ENCODE measurements at regions not wholly inside any gene's neighbourhood (a gene's known extent, or its start where the extent isn't known, plus 50 kb on each side); places are given as distances from the start of the nearest gene placed in this dataset.

DNA sequence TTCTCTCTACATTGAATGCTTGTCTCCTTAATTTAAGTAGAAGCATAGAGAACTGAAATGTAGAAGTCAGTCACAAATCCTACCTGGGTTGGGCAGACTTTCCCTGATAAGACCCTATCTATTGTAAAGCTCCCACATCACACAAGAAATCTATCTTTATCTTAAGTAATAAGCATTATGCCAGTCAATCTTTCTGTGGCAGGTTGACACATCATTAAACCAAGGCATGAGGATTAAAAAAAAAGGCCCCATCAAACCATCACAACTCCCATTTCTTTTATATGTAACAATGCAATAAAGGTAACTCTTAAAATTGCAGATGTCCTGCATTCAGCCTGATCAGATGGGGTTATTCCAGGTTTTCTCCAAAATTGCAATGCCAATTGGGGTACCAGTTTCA lies 311.8 kb downstream of the TOX3 start:
- no peak for DNase-seq (ENCODE audit: low read depth, low spot score)

DNA sequence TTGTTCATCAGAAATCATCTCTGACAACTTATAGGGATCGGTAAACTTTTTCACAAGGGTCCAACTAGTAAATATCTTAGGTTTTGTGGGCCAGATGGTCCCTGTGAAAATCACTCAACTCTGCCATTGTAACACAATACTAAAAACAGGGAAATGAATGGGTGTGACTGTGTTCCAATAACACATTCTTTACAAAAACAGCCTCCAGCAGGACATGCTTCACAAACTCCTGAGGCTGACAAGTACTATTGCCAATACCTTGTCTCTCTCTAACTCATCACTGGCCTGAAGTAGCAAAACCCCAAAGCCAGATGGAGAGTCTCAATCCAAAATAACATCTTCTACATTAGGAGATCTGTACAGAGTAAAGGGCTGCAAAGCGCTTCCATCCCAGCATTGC lies 312.3 kb downstream of the TOX3 start:
- no peak for DNase-seq (ENCODE audit: low read depth, low spot score)

DNA sequence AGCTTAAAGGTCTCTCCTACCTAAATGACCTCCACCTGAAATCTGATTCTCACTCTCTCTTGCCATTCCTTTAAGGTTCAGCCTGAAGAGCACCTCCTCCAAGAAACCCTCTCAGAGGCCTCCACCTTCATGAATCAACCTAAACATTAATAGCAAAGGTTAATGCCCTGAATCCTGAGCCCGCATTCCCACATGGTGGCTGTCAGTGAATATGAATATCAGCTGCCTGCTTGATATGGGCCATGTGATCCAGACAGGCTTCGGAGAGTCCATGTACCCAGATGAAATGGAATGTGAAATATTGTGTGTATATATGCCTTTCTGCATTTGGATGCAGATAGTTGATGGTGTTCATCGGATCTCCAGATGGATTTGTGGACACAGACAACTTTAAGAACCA lies 317.5 kb downstream of the TOX3 start:
- DNase-seq (ENCODE audit: low read depth, low spot score): no peak

DNA sequence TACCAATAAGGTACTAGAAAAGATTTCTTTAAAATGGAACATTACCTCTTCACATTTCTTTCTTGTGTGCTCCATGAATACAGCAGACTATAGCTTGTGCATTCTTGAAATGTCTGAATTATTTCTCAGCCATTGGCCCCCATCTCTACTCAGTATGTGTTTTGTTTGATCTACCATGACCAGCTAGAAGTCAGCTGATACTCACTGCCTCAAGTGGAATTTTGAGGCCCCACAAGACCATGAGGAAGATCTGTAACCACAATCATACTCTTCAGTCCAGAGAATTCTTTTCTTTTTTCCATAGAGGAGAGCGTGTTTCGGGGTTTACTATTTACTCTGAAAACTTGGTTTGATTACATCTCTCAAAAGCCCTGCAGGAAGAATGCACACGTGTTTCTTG lies 319.1 kb downstream of the TOX3 start:
- DNase-seq (ENCODE audit: low read depth, low spot score): no peak

DNA sequence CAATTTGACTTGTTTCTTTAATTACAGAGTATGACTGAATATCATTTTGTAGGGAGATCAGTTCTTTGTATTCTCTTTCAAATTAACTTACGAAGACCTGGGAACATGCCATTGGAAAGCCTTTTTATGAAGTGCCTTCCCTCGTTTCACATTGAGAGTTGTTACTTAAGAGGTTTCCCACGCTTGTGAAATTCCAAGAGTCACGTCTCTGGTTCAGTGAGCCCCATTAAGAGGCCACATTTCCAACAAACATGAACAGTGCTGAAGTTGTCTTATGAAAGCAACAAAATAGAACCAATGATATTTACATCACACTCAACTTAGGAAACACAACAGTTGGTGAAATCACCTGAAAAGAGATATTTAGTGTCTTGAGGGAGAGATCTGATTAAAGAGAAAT lies 334.1 kb downstream of the TOX3 start:
- DNase-seq (ENCODE audit: low read depth, low spot score): no peak

DNA sequence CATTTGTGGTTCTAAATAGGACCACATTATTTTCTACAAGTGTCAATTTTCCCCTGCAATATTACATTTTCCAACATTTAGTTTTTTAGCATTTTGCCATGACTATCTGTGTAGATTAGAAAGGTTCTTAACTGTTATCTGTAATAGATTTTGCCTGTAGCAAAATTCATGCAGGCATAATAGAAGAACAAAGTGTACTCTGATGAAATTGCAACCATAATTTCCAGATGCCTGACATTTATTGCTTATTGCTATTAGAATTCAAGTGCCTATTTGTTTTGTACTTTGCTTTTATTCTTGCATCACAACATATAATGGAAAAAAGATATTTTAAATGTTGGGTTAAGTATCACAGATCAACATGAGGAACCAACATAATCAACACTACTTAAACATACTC lies 337.7 kb downstream of the TOX3 start:
- DNase-seq (ENCODE audit: low read depth, low spot score): no peak

DNA sequence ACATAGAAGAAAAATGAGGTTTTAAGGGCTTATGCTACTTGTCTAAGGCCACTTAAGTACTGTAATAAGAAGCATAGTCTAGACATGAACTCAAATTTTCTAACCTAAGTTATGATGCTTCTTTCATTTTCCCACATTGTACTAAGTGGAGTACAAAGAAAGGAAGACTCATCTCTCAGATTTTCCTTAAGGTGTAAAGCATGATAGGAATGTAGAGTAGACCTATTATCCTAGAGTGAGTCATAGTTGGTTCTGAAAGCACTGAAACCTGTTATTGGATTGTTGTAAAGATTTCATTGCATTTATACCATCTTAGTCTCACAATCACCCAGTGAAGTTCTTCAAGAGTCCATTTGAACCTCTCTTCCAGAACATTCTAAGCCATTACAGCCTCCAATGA lies 343.8 kb downstream of the TOX3 start:
- no peak for DNase-seq (ENCODE audit: low read depth, low spot score)

DNA sequence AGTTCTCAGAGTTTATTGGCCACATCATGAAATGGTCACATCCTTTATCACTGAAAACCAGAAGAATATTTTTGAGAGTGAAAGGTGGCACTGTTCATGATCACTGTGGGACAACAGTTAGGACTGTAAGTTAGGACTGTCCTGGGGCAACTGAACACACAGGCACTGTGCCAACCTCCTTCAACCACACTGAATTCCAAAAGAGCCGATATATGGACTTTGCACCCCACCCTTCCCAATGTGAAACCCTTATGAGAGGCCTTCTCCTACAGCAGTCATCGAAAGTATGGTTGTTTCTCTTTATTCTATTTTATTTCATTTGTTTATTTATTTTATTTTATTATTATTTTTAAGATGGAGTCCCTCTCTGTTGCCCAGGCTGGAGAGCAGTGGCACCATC lies 353.5 kb downstream of the TOX3 start:
- no peak for DNase-seq (ENCODE audit: low read depth, low spot score)

DNA sequence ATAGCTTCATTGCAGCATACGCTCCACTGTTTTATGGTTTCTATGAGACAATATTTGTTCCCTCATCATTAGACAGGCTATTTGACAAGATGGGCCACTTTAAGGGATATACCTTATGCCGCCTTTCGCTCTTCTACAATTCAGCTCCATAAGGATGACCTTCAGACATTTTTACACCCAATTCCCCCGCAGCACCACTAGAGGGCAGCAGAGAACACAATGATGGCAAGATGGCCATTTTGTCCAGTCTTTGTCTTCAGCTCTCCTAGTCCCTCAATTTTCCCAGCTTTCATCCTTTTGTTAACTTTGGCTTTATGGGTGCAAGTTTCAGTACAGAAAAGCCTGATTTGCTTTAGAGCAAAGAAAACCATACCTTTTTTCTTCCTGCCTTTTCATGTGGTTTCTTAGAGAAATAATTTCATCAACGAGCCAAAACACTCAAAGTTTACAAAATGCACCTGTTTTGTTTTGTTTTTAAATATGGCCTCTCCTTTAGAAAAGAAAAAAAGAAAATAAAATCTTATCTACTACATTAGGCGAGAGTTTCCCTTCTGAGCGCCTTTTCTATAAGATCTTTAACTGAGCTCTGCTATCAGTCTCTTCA lies 355.3 kb downstream of the TOX3 start:
- DNase-seq (ENCODE audit: low read depth, low spot score): peak; percentile 17

DNA sequence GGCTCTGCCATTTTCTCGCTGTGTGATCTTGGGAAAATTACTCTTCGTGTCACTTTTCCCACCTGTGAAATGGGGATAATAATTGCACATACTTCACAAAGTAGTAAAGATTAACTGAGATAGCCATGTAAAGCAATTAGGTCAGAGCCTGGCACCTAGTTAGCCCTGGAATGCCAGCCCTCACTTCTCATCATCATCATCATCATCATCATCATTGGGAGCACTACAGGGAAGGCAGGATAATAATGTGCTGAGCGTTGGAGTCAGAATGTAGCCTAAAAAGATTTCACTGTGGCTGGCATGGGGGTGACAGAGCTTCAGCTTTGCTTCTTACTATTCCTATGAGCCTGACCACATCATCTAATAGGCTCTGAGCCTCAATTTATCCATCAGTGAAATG lies 362.6 kb downstream of the TOX3 start:
- no peak for DNase-seq (ENCODE audit: low read depth, low spot score)

DNA sequence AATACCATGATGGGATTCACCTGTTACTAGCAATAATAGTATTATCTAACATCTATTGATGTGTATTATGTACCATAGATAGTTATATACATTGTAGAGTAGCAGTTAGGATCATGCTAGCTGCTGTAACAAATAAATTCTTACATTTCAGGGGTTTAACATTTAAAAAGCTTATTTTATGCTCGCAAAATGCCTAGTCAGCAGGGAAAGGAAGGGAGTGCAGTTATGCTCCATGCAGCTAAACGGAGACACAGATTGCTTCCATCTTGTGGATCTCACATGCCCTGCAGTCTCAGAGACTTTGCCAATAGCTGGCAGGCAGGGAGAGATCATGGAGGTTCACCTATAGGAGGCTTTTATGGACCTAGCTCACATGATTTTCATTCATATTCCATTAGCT lies 364.1 kb downstream of the TOX3 start:
- DNase-seq (ENCODE audit: low read depth, low spot score): no peak

DNA sequence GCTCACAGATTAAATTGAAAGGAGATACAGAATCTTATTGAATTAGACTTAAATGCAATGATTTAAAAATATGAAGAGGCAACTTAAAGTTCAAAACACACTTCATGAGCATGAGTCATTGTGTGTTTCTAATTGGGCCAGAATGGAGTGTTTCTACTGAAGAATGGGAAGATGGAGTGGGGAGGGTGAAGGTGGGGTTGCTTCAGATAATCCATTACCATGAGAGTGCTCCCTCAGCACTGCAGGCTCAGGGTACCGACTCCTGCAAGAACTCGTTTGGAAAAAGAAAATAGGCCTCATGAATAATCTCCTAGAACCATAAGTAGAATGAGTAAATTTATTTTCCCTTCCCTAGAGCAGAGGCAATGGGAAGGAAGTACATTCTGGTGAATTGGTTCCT lies 372.8 kb downstream of the TOX3 start:
- DNase-seq (ENCODE audit: low read depth, low spot score): no peak

DNA sequence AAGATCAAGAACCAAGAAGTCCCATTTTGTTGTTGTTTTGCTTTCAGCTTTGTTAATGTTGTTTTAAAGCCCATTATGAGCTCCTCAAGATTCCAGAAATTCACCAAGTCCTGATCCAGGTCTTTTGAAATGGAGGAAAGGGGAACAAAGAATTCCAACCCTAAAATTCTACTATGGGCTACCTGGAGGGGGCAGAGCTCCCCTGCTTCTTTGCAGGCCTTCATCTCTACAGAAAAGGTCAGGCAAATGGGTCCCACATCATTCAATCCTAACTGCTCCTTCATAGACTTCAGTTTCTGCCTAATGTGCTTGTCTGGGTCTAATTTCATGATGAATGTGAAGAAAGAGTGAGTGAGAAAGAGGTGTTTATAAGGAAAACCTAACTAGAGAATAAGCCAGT lies 375.5 kb downstream of the TOX3 start:
- DNase-seq (ENCODE audit: low read depth, low spot score): no peak

DNA sequence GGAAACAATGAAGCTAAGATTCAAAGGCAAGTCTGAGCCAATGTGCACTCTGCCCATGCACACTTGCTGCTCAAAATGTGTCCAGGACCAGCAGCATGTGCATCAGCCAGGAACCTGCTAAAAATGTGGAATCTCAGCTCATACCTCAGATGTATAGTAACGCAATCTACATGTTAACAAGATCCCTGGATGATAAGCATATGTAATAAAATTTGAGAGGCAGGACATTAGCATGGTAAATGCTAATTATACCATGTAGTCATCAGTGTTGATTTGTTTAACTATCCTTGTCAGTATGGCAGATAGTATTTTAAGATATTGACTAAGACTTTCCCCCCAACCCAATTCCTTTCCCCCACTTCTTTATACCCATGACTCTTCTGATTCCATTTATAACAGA lies 379.6 kb downstream of the TOX3 start:
- no peak for DNase-seq (ENCODE audit: low read depth, low spot score)

DNA sequence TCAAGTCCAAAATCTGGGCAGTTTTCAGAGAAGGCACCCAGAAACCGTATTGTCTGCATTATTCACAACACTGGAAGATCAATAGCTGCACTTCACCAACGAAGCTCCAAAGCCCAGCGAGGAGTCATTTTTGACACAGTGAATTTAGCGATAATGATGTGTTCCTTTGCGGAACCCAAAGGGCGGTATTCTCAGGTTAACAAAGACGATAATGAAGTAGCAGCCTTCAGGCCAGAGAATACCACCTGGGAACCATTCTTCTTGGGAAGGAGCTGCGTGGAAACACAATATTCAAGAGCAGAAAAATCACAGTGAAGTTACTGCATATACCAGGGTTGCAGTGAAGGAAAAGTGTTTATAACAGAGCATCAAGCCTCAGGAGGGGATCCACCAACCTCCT lies 381.0 kb downstream of the TOX3 start:
- no peak for DNase-seq (ENCODE audit: low read depth, low spot score)

DNA sequence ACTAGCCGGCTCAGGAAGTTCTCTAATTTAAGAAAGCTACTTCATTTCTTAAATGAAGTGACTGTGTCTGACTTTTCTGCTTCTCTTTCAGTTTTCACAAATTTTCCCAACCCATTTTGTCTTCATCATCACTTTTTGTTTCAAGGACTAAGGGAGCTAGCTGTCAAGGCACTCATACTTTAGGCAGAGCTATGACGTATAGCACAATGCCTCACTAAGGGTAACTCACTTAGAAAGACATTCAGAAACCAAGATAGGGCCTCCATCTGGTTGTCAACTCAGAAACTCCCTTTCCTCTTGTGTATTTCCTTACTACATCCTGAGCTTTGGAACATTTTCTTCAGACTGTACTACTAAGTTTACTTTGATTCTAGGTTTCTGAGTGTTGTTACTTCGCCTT lies 397.9 kb downstream of the TOX3 start:
- DNase-seq (ENCODE audit: low read depth, low spot score): no peak

DNA sequence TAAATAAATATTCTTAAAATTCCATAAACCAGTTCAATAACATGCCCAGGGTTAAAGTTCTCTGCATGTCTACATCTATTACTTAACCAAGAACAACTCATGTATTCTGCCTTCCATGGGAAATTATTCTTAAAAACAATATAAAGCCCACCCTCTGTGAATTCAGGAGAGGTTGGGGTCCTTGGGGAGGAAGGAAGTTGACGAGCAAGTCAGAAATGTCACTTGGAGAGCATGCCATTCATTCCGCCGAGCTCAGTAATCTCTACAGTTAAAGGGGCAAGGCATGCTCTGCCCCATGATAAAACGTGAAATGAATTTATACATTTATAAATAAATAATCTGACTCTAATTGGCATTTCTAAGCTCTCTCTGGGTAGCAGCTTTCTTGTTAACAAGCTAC lies 405.1 kb downstream of the TOX3 start:
- DNase-seq (ENCODE audit: low read depth, low spot score): no peak

DNA sequence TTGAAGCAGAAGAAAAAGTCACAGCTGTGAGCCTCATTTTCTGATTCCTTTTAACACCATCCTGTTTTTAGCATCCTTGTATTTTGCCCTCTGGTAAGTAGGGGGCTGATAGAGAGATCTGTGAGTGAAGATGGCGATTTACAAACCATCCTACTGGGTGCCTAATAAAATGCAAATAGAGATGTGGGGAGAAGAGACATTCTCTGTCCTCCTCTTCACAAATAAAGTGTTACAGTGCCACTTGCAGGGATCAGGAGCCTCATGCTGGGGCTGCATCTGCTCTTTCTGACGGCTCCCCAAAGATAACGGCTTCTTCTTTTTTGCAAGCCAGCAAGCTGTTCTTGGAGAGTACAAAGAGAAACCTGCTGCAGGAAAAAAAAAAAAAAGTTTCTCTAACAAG lies 418.6 kb downstream of the TOX3 start:
- DNase-seq (ENCODE audit: low read depth, low spot score): no peak

DNA sequence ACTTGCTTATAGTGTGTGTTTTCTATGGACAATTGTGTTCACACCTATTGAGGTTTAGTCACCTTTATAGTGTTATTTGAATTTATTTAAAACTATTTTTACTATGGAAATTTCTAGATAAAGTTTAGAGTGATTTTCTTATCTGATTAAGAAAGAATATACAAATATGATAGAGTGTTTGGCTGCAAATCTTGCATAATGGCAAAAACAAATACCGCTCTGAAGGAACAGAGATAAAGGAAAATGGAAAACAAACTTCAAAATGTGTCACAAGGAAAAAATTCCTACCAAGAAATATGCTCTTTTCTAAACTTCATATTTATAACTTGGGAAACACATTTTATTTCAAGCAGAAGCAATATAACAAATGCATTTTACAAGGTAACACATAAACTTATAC lies 423.1 kb downstream of the TOX3 start:
- DNase-seq (ENCODE audit: low read depth, low spot score): no peak

DNA sequence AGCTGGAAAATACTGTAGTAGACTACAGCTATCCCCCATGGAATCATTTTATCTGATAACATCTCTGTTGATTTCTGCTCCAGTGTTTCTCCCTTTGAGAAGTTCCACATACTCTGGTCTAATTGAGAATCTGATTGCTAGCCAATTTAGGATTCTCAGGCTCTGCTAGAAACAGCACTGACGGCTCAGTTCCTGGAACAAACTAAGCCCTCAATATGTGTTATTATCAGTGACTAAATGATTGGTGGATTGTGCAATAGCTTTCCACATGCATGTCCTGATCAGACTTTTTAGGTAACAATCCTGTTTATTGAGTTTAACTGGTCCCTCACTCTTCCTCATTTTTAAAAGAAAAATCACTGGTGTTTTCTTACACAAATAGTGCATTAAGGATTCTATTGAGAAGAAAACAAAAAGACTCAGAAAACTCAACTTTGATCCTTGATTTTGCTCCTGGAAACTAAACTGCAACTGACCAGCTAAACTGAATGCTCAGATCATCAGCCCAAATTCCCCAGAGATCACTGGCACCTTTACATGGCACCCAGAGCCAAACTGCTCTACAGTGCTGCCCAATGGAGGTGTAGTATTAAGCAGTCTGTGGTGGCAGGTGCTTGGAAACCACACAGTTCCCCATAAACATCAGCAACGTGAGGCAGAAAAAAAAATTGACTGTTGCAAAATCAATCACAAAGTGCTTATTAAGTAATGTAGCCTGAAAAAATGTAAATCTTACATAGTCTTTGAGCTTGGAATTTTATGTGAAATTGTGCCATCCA lies 423.7 kb downstream of the TOX3 start:
- no peak for DNase-seq (ENCODE audit: low read depth, low spot score)

DNA sequence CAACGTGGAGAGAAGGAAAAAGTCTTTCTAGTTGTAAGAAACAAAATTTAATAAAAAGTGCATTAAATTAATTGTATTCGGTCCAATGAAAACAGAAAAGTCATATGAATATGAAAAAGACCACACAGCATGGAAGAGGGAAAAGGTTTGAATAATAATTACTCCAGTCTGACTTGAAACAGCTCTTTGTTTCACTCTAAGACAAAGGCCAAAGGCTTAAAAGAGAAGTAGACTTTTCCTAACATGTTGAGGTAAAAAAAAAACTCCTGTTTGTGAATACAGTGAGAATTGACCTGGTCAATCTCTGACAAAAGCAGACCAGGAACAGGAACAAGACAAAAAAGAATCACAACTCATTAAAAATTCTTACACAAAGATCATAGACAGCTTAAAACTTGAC lies 429.8 kb downstream of the TOX3 start:
- DNase-seq (ENCODE audit: low read depth, low spot score): no peak

DNA sequence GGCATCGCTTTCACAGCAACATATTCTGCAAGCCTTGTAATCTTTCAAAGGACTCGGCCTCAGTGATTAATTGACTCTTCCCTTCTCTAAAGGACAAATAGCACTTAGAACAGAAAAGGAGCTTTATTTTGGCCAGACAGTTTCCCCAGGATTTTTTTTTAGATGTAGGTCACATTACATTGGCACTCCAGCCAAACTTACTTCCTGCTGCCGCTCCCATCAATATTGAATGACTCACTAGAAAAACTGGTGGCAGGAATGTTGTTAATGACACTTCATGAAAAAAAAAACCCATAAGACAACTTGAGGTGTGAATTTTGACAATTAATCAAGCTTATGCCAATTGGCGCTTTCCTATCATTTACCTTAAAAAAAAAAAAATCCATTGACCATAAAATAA lies 432.6 kb downstream of the TOX3 start:
- DNase-seq (ENCODE audit: low read depth, low spot score): no peak

DNA sequence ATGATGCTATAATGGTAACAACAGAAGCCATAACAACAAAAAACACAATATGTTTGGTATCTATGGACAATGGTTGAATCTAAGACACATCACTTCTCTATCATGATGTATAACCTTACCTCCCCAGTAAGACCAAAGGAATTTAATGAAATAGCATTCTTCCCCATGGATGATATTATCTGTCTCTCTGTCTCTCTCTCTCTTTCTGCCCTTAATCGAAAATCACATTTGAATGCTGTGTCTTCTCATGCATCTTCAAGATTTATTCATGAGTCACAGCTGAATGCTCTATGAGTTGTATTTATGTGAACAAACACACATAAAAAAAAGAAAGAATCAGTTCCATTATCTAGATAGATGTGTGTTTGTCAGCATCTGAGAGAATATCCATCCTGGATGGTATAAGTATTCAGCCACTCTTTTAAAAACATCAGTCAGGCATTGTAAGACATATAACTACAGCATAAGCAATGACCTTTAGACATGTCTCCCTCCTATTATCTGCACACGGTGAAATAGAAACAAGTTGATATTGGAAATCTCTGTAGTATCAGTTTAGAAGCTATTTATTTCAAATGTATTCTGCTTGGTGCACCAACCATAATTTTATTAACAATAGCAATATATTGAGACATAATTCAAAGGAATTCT lies 433.3 kb downstream of the TOX3 start:
- no peak for DNase-seq (ENCODE audit: low read depth, low spot score)
